Vagina (tissue), 2 donors: ENCODE measurements at regions not wholly inside any gene's neighbourhood (a gene's known extent, or its start where the extent isn't known, plus 50 kb on each side); places are given as distances from the start of the nearest gene placed in this dataset.

Experiments used
- CTCF ChIP-seq, 3 experiments: fragments of 450-650 bp in 2 of 3; fragments of 200-600 bp in 1 of 3; sonication (generic) in 1 of 3; IDR thresholded peaks; one replicate each; pipeline ENCODE4 v1.5.1; 2017 to 2019; ENCODE audit warnings: antibody characterized with exemption in 3 of 3, mild to moderate bottlenecking in 2 of 3, moderate library complexity in 2 of 3
- POLR2A ChIP-seq, 2 donors: fragments of 450-650 bp; IDR thresholded peaks; one replicate each; pipeline ENCODE4 v1.6.1; 2017; ENCODE audit warnings: antibody characterized with exemption in 2 of 2, mild to moderate bottlenecking in 2 of 2, moderate library complexity in 2 of 2
- POLR2AphosphoS5 ChIP-seq, 2 donors: sonication (generic); formaldehyde crosslinking; IDR thresholded peaks; one replicate each; pipeline ENCODE4 v1.9.0; 2017; ENCODE audit warnings: antibody characterized with exemption in 2 of 2, mild to moderate bottlenecking in 2 of 2, low read depth in 1 of 2; ENCODE audit not compliant: insufficient read depth in 1 of 2

GRCh38 chr5:133790898-133791297, 177.5 kb downstream of the C5orf15 start:
- TF ChIP-seq CTCF (IDR thresholded peaks at IDR 0.05) = no peak
- TF ChIP-seq POLR2A (IDR thresholded peaks at IDR 0.05) = no peak
- TF ChIP-seq POLR2AphosphoS5 (IDR thresholded peaks at IDR 0.05; ENCODE audit: insufficient read depth in 1 of 2, low read depth in 1 of 2) = no peak
